HG02870 (cell line): ENCODE measurements at regions not wholly inside any gene's neighbourhood (a gene's known extent, or its start where the extent isn't known, plus 50 kb on each side); places are given as distances from the start of the nearest gene placed in this dataset.

ENCODE experiments used
- ATAC-seq: cut with Tn5 transposase; IDR thresholded peaks from one replicate; pipeline ENCODE4 v1.9.1; 2021; ENCODE audit warnings: mild to moderate bottlenecking, moderate library complexity; ENCODE audit not compliant: unreplicated experiment

DNA sequence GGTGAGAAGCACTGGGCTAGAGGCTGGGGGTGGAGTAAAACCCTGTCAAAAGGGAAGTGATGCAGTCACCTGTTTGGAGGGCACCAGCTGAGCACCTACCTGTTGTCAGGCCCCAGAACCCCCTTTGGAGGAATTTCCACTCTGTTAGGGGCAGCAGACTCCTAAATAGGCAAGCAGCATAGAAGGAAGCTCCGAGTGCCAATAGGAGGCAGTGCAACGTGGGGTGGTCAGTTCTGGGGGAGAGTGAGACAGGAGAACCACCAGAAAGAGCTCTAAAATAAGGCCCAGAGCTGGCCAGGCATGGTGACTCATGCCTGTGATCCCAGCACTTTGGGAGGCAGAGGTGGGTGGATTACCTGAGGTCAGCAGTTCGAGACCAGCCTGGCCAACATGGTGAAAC is 203.7 kb upstream of the ZC3H12A start:
- ATAC-seq, result no peak

DNA sequence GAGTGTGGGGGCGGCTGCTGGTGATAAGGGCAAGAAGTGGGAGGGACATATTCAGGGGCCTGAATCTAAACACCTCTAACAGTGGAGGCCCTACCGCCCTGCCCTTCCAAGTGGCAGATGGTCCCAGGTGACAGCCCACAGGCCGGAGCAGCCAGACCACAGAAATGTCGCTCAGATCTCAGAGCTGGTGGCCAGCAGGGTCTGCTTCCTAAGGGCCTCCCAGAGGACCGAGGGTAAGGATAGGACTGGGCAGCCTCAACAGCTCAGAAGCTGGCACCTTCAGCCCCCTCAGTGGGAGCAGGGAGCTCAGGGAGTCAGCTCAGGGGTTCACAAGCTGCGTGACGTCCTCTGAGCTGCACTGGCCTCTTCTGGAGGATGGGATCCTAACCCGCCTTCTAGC is 201.8 kb upstream of the ZC3H12A start:
- no peak for ATAC-seq

DNA sequence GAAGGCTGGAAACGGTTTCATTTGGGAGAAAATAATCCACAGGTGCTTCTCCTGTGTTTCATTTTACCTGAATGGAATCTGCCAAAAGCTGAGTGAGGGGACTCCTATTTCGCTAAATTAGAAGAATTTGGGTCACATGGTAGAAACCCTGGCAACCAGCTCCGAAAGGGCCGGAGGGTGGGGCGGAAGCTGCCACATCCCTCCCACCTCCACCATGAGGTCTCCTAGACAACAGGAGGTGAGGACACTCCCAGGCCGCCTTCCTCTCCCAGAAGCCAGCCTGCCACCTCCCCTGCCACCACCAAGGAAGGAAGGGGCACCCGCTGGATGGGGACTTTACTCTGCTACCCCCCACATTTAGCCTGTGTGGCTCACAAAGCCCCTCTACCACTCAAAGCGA is 199.9 kb upstream of the ZC3H12A start:
- ATAC-seq, result no peak

DNA sequence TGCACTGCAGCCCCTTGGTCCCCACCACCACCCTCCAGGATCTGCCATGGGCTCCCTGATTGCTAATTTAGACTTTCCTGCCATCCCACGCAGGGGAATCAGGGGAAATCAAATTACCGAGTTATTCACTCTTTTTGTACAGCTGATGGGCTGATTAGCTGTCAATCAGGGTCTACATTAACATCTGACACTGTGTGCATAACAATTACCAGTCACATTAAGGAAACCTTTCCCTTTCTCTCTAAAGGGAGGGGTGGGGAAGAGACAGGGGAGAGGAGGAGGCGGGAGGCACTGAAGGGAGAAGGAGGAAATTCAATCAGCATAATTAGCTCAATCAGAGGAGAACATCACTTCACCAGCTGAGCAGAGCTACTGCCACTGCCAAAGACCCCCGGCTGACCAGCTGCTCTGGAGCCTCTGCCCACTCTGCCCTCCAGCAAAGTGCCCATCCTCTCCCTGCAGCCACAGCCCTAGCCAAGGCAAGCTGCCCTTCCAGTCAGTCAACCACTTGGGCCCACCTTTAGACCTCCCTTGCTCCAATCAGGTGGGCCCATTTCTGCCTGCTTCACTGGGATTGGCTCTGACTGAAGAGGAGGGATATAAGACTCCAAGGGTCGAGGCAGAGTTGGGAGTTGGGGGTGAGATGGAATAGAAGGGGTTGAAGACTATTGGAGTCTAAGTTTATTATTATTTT is 199.3 kb upstream of the ZC3H12A start:
- ATAC-seq, result no peak

DNA sequence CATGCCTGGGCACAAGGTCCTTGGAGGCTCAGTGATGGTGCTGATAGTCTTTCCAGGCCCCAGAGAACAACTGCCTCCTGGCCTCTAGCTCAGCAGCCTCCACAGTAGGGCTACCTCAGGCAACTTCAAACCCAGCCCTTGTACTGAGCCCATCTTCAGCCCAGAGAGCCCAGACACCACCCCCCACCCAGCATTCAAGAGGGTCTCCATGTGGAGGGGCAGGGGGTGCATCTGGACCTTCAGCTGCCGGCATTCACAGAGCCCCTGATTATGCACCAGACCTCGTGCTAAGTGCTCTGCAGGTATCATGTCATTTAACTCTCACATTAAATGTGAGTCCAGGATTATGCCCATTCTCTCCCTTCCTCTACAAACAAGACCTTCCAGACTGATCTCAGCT is 197.0 kb upstream of the ZC3H12A start:
- ATAC-seq, result no peak

DNA sequence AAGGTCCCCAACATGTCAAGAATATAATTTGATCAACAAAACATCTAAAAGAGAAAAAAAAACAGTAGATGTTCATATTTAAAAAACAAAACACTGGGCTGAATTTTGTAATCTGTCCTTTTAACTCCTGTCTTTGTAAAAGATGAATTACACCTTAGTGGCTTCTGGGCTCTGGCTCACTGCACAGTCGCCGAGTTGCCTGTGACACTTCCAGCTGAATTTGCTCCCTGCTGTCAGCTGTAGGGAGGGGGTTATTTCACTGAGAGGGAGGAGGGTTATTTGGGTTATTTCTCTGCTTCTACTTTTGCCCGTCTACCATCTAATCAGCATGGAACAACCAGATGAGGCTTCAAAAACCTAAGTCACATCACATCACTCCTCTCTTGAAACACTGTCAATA is 193.0 kb upstream of the ZC3H12A start:
- ATAC-seq, result no peak

DNA sequence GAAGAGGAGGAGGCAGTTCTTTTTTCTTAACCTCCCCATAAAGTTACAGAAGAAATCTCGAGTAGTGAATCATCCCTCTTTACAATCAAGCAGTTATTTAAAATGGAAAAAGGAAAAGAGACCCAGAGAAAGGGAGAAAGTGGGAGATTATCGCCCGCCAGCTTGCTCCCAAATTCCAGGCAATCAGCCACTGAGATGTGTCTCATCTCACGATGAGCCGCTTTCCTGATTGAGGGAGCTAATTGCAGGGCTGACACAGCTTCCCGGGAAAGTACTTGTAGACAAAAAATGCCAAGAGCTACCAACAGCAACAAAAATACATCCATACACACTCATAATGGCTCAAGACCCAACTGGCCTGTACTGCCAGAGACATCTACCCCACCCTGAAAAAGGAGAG is 191.6 kb upstream of the ZC3H12A start:
- ATAC-seq, result no peak

DNA sequence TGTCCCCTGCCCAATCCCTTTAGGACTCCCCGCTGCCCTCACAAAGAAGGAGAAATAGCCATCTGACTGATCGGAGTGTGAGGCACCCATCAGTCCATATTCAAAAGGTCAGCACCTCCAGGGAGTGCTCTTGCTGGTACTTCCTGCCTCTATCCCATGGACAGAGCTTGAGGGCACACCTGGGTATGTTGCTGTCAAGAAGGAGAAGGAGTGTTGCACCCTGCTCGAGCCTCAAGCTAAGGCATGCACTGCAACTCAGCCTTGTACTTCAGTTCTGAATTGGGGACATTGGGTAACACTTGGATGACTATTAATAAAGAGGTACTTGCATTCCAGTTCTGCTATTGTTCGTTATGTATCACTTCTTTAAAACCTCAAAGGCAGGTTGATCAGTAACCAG is 190.3 kb upstream of the ZC3H12A start:
- no peak for ATAC-seq

DNA sequence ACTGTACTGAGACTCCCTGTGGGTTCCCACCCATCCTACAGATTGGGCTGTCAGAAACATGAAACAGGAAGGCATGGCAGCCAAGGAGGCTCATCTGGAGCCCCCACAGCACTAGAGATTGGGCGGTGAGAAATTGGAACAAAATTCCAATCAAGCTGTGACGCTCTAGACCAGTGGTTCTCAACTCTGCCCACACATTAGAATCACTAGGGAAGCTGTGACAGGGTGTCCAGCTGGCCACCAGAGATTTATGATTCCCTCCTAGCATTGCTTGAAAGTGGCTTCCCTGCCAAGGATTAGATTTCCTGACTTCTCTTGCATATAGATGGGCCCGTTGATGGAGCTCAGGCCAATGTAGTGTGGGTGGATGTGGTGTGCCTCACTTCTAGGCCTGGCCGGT is 187.5 kb upstream of the ZC3H12A start:
- no peak for ATAC-seq

DNA sequence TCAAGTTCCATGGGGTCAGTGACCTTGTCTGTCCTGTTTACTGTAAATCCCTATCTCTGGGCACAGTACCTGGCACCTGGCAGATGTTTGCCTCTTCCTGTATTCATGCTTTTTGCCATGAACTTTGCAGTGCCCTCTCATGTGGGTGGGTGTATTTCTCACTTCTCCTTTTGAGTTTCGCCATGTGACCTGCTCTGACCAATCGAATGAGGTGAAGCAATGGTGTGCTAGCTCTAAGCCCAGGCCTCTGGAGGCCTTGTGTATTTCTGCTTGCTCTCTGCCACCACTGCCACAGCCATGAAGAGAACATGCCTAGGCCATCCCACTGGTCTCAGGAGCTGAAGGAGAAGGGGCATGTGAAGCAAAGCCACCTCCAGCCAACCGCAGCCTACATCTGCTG is 185.5 kb upstream of the ZC3H12A start:
- ATAC-seq, result peak; percentile 85

DNA sequence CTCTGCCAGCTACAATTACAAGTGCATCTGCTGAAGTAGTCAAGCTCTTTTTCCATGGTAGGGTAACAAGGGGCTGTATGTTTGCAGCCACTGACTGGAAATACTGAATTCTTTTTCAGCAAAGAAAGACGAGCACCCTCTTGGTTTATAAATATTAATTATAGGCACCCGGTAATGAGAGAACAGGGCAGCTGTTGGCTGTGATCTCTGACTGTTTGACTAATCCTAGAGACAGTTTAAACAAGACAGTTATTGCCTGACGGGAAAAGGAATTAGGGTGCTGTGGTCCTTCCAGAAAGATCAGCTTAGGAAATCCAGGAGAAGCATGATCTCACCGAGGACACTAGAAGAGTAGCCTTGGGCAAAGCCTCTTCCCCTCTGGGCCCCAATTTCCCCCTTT is 183.7 kb upstream of the ZC3H12A start:
- ATAC-seq, result no peak

DNA sequence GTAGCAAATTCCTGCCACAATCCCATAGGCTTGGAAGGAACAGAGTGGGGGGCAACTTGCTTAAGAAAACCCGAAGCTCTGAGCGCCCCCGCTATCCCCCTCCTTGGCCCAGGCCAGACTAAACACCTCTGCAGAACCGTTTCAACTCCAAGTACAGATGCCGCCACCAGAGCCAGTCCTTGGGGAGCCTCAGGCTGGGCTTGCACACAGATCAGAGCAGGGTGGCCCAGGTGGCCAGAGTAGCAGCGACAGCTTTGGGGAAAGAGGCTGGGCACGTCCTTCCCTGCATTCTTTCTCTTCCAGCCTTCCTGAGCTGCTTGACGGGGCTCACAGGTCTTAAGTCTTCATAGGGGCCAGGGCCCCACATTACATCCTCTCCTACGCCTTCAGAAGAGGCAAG is 181.6 kb upstream of the ZC3H12A start:
- ATAC-seq, result no peak

DNA sequence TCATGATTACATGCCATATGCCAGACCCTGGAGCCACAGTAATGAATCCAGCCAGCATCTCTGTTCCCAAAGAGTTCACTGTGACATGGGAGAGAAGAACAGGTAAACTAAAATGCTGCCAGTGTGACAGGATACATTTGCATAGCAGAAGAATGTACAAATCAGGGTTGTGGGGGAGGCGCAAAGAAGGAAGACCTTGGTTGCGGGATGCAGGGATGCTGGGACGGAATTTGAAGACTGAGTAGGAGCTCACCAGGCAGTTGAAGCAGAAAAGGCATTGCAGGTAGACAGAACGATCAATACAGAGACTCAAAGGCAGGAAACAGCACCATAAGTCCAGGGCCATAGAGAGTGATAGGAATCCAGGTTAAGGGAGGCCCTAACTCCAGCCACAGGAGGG is 180.3 kb upstream of the ZC3H12A start:
- no peak for ATAC-seq

DNA sequence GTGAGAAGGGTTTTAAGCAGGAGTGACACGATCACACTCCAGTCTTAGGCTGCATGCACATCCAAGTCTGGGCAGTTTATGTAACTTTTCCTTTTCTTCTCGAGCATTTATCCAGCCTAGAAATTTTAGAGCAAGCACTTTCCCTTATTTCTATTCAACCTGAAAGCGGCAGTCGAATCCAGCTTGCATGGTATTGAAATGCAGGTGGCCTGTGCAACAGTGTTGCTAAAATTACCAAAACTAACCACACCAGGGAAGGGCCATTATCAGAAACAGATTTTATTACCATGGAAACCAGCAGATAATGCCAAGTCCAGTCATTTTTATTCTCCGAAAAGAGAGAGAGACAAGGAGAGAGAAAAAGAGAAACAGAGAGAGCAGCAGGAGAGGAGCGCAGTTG is 179.9 kb upstream of the ZC3H12A start:
- no peak for ATAC-seq

DNA sequence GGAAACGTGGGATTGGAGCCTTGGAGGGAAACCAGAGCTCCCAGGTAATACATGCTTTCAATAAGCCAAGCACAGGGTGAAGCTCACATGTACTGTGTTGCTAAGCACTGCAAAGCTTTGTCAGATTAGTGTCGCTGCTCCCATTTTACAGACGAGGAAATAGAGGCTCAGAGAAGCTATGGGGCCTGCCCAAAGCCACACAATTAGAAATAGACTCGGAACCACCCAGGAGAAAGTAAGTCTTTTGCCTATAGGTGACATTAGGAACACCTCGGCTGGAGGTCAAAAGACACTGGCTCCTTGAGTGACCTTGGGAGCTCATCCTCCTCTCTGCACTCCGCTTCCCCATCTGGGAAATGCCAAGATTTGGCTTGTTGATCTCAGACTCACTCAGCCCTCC is 175.6 kb upstream of the ZC3H12A start:
- ATAC-seq, result no peak

DNA sequence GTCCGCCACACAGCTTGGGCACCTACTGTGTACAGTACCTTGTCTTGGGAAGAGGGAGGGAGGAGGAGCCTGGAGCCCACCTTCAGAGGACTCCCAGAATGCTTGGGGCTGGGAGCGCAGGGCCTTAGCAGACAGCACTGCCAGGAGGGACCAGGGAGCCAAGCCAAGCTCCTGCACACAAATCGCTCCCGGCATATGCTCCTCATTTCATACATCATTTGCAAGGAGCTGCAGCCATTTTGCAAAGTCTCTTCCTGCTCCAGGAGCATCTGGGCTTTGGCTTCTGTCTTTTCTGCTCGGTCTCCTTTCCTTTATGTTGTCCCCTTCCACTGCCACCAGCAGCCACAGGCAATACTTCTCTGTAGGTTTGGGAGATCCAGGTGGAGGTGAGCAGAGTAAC is 175.2 kb upstream of the ZC3H12A start:
- ATAC-seq, result no peak

DNA sequence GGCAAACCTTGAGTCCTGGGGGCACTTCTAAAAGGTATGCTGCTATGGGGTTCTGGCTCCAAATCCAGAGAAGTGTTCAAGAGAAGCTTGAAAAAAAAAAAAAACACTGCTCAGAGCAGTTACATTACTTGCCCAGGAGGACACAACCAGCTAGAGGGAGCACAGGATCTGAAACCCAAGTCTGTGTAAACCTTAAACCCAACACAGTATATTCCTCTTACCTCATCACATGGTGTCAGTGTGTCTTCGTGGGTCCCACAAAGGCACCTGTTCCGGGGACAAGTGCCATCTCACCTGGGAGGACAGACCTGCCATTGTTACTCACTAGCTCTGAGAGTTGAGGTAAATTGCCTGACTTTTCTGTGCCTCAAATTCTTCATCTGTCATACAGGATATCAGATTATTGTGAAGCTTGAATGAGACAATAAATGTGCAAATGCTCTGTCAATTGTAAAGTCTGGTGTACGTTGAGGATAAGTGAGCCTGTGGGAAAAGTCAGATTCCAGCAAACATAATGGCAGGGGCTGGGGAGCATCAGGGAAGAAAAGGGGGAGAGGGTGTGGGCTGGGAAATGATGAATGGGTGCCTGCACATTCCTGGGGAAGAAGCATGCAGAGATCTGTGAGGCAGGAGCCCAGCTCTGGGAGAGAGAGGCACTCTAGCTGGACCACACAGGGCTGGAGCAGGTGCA is 170.4 kb upstream of the ZC3H12A start:
- ATAC-seq, result no peak

DNA sequence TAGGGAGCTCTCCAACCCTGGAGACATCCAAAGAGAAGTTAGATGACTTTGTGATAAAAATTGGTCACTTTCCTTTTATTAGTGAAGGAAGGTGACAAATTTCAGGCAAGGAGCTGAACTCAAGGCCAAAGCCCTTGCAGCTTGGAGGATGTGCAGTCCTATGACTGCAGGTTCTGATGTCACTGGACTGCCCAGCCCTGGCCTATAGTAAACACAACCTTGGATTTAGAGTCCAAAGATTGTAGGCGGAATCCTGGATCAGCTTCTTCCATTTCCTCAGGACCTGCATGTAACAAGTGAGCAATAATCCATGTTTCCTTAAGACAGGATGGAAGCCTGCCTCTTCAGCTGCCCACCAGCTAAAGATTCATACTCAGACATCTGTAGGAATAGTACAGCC is 169.3 kb upstream of the ZC3H12A start:
- no peak for ATAC-seq

DNA sequence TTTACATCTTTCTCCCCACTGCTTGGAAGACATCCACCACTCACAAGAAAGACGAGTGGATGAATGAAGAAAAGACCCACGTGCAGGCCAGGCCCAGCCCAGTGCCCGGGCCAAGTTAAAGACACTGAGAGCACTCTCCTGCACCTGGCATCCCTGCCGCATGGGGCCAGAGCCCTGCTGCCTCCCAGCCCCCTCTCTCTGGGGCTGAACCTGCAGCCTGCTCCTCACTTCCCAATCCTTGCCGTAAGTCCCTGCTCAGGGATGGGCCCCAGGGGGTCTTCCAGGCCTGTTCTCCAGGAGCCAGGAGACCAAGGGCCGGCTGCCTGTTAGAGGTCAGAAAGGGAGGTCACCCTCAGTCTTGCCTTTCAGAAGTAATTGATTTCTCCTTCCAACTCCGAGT is 168.5 kb upstream of the ZC3H12A start:
- ATAC-seq, result no peak

DNA sequence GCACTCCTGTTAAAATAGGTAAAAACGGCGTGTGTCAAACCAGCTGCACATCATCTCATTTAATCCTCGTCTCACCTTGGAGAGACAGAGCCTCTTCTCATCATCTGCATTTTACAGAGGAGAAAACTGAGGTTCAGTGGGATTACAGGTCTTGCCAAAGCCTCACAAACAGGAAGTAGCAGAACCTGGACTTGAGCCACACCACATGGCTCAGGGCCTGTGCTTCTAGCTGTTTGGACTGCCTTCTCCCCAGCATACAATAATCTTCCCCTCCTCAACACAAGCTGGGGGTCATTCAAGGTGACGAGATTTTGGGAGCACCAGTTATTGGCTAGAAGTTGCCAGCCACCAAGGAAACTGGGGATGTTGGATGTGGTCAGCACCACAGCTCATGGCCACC is 167.9 kb upstream of the ZC3H12A start:
- ATAC-seq, result no peak

DNA sequence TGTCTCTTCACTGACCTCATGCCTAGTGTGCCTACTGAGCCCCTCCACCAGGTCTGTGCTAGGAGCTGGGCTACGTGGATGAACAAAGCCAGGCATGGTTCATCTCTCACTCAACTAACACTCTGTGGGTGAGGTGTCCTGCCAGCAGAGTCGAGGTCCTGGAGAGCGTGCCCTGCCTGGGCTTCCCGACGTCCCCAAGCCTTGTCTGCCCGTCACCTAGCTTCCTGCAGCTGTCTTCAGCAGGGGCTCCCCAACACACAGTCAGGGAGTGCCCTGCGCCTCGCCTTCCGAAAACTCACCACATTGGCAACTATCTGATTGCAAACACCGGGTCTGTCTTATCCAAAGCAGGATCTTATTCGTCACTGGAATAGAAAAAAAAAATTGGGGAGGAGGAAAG is 167.5 kb upstream of the ZC3H12A start:
- ATAC-seq, result no peak

DNA sequence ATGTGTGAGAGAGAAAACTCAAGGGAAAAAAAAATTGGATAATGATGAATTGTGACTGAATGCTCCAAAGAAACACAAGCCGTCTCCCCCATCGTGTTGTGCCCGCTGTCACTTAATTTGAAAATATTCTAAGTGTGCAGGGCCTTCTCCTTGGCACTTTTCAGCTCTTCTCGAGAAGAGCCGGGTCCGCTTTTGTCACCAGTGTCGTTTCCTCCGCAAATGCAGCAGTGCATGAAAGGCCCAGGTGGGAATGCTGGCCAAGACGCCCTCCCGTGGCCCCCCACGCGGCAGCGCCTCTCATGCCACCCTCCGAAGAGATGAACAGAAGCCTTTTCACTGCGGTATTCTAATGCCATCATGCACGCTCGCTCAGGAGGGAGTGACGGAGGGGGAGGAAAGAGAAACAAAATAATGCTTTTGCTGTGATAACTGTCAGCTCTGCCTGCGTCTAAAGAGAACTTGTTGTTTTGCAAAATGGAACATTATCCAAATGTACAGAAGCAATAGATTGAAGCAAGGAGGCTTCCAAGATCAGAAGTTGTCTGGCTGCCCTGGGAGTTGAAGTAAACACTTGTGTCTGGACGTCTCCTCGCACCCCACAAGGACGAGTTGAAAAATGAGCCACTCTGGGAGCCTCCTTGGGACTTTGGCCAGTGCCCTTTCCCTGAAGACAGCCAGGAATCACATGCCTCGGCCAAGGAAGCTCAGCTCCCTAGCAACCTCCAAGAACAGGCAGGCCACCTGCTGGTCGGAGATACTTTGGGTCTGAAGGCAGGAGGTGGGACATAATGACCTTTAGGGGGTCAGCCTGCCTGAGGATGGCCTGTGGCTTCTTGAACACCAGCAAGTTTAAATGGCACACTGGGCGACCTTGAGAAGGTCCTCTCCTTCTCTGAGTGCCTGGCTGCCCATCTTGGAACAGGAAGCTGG is 166.1 kb upstream of the ZC3H12A start:
- ATAC-seq, result no peak
